Loucy (cell line): ENCODE measurements at regions not wholly inside any gene's neighbourhood (a gene's known extent, or its start where the extent isn't known, plus 50 kb on each side); places are given as distances from the start of the nearest gene placed in this dataset.

Experiments
- EZH2phosphoT487 ChIP-seq: fragments of 200-600 bp; IDR thresholded peaks from 2 replicates; pipeline ENCODE4 v1.6.1; 2018; ENCODE audit warnings: antibody characterized with exemption, mild to moderate bottlenecking, moderate library complexity, borderline replicate concordance
- TF ChIP-seq, protein P1 (sequence below): fragments of 200-600 bp; sonication (generic); conservative IDR thresholded peaks from 2 replicates; pipeline ENCODE4 v1.5.1; 2014; ENCODE audit warnings: mild to moderate bottlenecking, antibody characterized with exemption, low read length

DNA sequence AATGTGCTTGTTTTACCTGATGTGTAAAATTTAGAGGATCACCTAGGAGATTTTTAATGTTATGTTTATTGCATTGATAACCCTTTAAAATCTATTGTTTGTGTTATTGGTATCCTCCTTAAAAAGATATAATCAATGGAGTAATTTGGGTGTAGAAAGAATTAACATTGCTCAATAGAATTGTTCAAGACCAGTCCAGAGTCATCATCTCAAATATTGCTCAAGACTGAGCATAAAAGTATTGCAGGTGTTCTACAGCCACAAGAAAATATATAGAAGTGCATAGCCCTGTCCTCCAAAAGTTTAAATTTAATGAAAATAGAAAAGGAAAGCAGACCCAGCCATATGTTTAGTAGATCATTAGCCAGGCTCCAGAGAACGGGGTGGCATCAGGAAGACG is 102.5 kb upstream of the ARID2 start:
- TF ChIP-seq, protein P1, sequence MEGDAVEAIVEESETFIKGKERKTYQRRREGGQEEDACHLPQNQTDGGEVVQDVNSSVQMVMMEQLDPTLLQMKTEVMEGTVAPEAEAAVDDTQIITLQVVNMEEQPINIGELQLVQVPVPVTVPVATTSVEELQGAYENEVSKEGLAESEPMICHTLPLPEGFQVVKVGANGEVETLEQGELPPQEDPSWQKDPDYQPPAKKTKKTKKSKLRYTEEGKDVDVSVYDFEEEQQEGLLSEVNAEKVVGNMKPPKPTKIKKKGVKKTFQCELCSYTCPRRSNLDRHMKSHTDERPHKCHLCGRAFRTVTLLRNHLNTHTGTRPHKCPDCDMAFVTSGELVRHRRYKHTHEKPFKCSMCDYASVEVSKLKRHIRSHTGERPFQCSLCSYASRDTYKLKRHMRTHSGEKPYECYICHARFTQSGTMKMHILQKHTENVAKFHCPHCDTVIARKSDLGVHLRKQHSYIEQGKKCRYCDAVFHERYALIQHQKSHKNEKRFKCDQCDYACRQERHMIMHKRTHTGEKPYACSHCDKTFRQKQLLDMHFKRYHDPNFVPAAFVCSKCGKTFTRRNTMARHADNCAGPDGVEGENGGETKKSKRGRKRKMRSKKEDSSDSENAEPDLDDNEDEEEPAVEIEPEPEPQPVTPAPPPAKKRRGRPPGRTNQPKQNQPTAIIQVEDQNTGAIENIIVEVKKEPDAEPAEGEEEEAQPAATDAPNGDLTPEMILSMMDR = no peak
- TF ChIP-seq EZH2phosphoT487 = no peak
